GM12865 (cell line): ENCODE measurements at regions not wholly inside any gene's neighbourhood (a gene's known extent, or its start where the extent isn't known, plus 50 kb on each side); places are given as distances from the start of the nearest gene placed in this dataset.

Experiments used
- DNase-seq: peaks from one replicate; pipeline ENCODE4 v3.0.0; 2010; ENCODE audit warnings: low read depth
- H3K4me3 ChIP-seq: 2 replicates; pipeline ENCODE4 v1.5.1; 2011; ENCODE audit warnings: mild to moderate bottlenecking, low read depth, low read length, control low read depth
- CTCF ChIP-seq: IDR thresholded peaks from 2 replicates; pipeline ENCODE4 v1.5.1; 2011; ENCODE audit warnings: low read length, control low read depth, low read depth, inconsistent platforms; ENCODE audit not compliant: insufficient read depth; ENCODE audit errors: missing control alignments

GRCh38 chr11:28999620-29000019 is 891.4 kb downstream of the METTL15 start:
- no peak for TF ChIP-seq CTCF
- no peak for DNase-seq
- no peak overlapping the region for H3K4me3 ChIP-seq

GRCh38 chr11:28992996-28993395 is 884.8 kb downstream of the METTL15 start:
- no peak overlapping the region for H3K4me3 ChIP-seq
- TF ChIP-seq CTCF: no peak
- no peak for DNase-seq

GRCh38 chr11:28984231-28984630 is 876.0 kb downstream of the METTL15 start:
- TF ChIP-seq CTCF: no peak
- DNase-seq: no peak
- H3K4me3 ChIP-seq: no peak overlapping the region

- TF ChIP-seq CTCF: no peak
- no peak overlapping the region for H3K4me3 ChIP-seq
- DNase-seq: no peak
These were observed 875.6 kb downstream of the METTL15 start for GRCh38 chr11:28983780-28984179.

GRCh38 chr11:28981381-28981780 is 873.2 kb downstream of the METTL15 start:
- no peak for TF ChIP-seq CTCF
- H3K4me3 ChIP-seq: no peak overlapping the region
- no peak for DNase-seq

- no peak for DNase-seq
- TF ChIP-seq CTCF: no peak
- H3K4me3 ChIP-seq: no peak overlapping the region
These were observed 868.6 kb downstream of the METTL15 start for GRCh38 chr11:28976801-28977145.

GRCh38 chr11:28976012-28976800 is 868.0 kb downstream of the METTL15 start:
- no peak for TF ChIP-seq CTCF
- no peak for DNase-seq
- H3K4me3 ChIP-seq: no peak overlapping the region
